ENCODE measurements at regions not wholly inside any gene's neighbourhood (a gene's known extent, or its start where the extent isn't known, plus 50 kb on each side); places are given as distances from the start of the nearest gene placed in this dataset.

- in situ Hi-C loops (cut with MboI), result no loop called here
- TF ChIP-seq LEF1 (IDR thresholded peaks at IDR 0.05) (no peak), THAP7 (CRISPR knock-in tag; IDR thresholded peaks at IDR 0.05) (no peak), NRF1 (conservative IDR thresholded peaks at IDR 0.05 in 1 of 2, IDR thresholded peaks at IDR 0.05 in 1 of 2) (no peak), ERF (CRISPR knock-in tag; IDR thresholded peaks at IDR 0.05) (no peak), NUFIP1 (IDR thresholded peaks at IDR 0.05; ENCODE audit: partially characterized antibody) (no peak), FOXM1 (IDR thresholded peaks at IDR 0.05; ENCODE audit: low read depth) (no peak), FOXM1 (CRISPR knock-in tag; IDR thresholded peaks at IDR 0.05; ENCODE audit: low read depth) (no peak), ZNF165 (CRISPR knock-in tag; IDR thresholded peaks at IDR 0.05; ENCODE audit: borderline replicate concordance) (no peak), GMEB1 (CRISPR knock-in tag; IDR thresholded peaks at IDR 0.05) (no peak), ZZZ3 (IDR thresholded peaks at IDR 0.05) (no peak), ZNF518B (CRISPR knock-in tag; IDR thresholded peaks at IDR 0.05) (no peak), ZNF124 (CRISPR knock-in tag; IDR thresholded peaks at IDR 0.05) (no peak)
- Histone ChIP-seq H3K4me1 (replicated peaks in 1 of 2; ENCODE audit: control insufficient read depth in 2 of 2, insufficient read depth in 2 of 2, low read length in 2 of 2) (no peaks in the 10 kb centered on the region), H3K27me3 (ENCODE audit: control insufficient read depth in 2 of 2, insufficient read depth in 2 of 2, low read length in 2 of 2) (no peaks in the 10 kb centered on the region), H3K27ac (ENCODE audit: extremely low read depth, low read depth, low read length) (no peak overlapping the region), H3K9me1 (ENCODE audit: control insufficient read depth, insufficient read depth, low read length) (no peaks in the 10 kb centered on the region), H3K79me2 (ENCODE audit: control insufficient read depth, insufficient read depth, low read length) (no peaks in the 10 kb centered on the region), H3K9ac (ENCODE audit: insufficient read depth in 1 of 2, low read depth in 2 of 2, low read length in 2 of 2) (no peak overlapping the region), H3K4me3 (no peak overlapping the region), H4K20me1 (replicated peaks; ENCODE audit: control insufficient read depth, insufficient read depth, low read length) (no peaks in the 10 kb centered on the region), H3K36me3 (ENCODE audit: control insufficient read depth, insufficient read depth, low read length) (no peaks in the 10 kb centered on the region), H3K4me2 (ENCODE audit: insufficient read depth, low read length) (no peak overlapping the region), H2AFZ (ENCODE audit: low read depth, low read length) (no peak overlapping the region), H3K9me3 (replicated peaks; ENCODE audit: control insufficient read depth, insufficient read depth, low read depth, low read length) (no peaks in the 10 kb centered on the region)
- DNase-seq (ENCODE audit: extremely low read depth in 1 of 4, low spot score in 3 of 4), result no peak
- BruUV-seq (replicated peaks), result no TSS peak
- intact Hi-C loops (cut with micrococcal nuclease), result no loop called here
- ATAC-seq, result no peak
- ChIA-PET CTCF (ENCODE audit: low intra/inter-chr PET ratio) (no interaction called here), POLR2A (no interaction called here)
- WGBS (ENCODE audit: insufficient coverage, low coverage, missing lambda C conversion rate), result 9% methylated on average over 2 of the region's 2 CpGs
- FAIRE-seq, result no peak
Measured at GRCh38 chr9:85155352-85155751, 485.8 kb downstream of the NTRK2 start.
